DND-41 (cell line): ENCODE measurements at regions not wholly inside any gene's neighbourhood (a gene's known extent, or its start where the extent isn't known, plus 50 kb on each side); places are given as distances from the start of the nearest gene placed in this dataset.

Experiments
- ATAC-seq: fragments of 200-7000 bp; cut with Tn5 transposase; 3 replicates; pipeline ENCODE4 v1.9.1; 2021; ENCODE audit warnings: low read depth; ENCODE audit not compliant: insufficient read depth
- DNase-seq: peaks from one replicate; pipeline ENCODE4 v3.0.0-alpha.2; 2020
- H2AFZ ChIP-seq: 2 replicates; pipeline ENCODE4 v1.6.0; 2012; ENCODE audit warnings: low read depth, low read length
- H3K27ac ChIP-seq: 2 replicates; pipeline ENCODE4 v1.5.1; 2012; ENCODE audit warnings: low read length, inconsistent platforms
- H3K27me3 ChIP-seq: fragments of 200-600 bp; sonication (generic); 2 replicates; pipeline ENCODE4 v1.6.0; 2012; ENCODE audit warnings: low read length, mild to moderate bottlenecking, inconsistent platforms; ENCODE audit not compliant: insufficient read depth, poor library complexity
- H3K36me3 ChIP-seq: 2 replicates; pipeline ENCODE4 v1.5.1; 2012; ENCODE audit warnings: low read length, inconsistent platforms; ENCODE audit not compliant: insufficient read depth
- H3K4me1 ChIP-seq: 2 replicates; pipeline ENCODE4 v1.5.1; 2012; ENCODE audit warnings: mild to moderate bottlenecking, low read length; ENCODE audit not compliant: insufficient read depth
- H3K4me2 ChIP-seq: 2 replicates; pipeline ENCODE4 v1.6.0; 2012; ENCODE audit warnings: mild to moderate bottlenecking, moderate library complexity, low read length, inconsistent platforms; ENCODE audit not compliant: insufficient read depth
- H3K4me3 ChIP-seq, 2 experiments: fragments of 200-600 bp in 1 of 2; shearing (Covaris generic) in 1 of 2; 2 replicates each; pipeline ENCODE4 v1.5.1; 2012 to 2016; ENCODE audit warnings: inconsistent platforms in 2 of 2, low read length in 2 of 2, mild to moderate bottlenecking in 2 of 2, low read depth in 1 of 2, moderate library complexity in 1 of 2
- H3K79me2 ChIP-seq: 2 replicates; pipeline ENCODE4 v1.6.0; 2012; ENCODE audit warnings: low read length, inconsistent platforms; ENCODE audit not compliant: insufficient read depth
- H3K9ac ChIP-seq: 2 replicates; pipeline ENCODE4 v1.6.0; 2012; ENCODE audit warnings: low read depth, mild to moderate bottlenecking, inconsistent platforms, low read length, moderate library complexity
- H3K9me3 ChIP-seq: 2 replicates; pipeline ENCODE4 v1.5.1; 2012; ENCODE audit warnings: low read length, moderate library complexity, mild to moderate bottlenecking, inconsistent platforms; ENCODE audit not compliant: insufficient read depth, severe bottlenecking
- H4K20me1 ChIP-seq: 2 replicates; pipeline ENCODE4 v1.6.0; 2012; ENCODE audit warnings: low read length; ENCODE audit not compliant: insufficient read depth
- EZH2 ChIP-seq: IDR thresholded peaks from 3 replicates; pipeline ENCODE4 v1.6.1; 2012; ENCODE audit warnings: borderline replicate concordance, low read depth, mild to moderate bottlenecking, moderate library complexity, low read length, inconsistent platforms; ENCODE audit not compliant: severe bottlenecking
- TF ChIP-seq, protein P1 (sequence below): IDR thresholded peaks from 2 replicates; pipeline ENCODE4 v1.5.1; 2012; ENCODE audit warnings: borderline replicate concordance, low read length, moderate library complexity, mild to moderate bottlenecking; ENCODE audit not compliant: poor library complexity, severe bottlenecking; ENCODE audit errors: extremely low read depth

DNA sequence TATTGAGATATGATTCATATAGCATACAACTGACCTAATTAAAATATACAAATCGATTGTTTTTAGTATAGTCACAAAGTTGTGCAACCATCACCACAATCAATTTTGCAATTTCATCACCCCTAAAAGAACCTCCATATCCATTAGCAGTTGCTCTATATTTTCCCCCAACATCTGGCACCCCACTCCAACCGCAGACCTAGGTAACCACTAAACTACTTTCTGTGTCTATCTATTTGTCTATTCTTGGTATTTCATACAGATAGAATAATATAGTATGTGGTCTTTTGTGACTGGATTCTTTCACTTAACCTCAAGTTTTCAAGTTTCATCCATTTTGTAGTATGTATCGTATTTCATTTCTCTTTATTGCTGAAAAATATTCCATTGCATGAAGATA lies 126.0 kb upstream of the CRY1 start:
- Histone ChIP-seq H3K4me2 (no peak overlapping the region), H3K4me1 (no peaks in the 10 kb centered on the region)

DNA sequence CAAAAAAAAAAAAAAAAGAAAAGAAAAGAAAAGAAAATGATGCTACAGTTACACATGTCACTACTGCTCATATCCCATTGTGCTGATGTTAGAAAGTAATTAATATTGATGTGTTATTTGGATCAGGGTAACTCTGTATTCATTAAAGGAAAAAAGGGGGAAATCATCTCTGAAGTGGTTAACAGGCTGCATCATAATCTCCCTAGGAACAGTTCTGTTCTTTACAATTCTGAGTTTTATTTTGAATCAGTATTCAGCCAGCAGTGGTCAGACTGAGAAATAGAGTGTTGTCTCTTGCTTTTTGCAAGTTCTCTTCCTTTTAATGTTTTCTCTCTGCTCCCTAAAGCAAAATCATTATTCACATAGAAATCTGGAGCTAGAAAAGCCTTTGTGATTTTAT lies 128.6 kb upstream of the CRY1 start:
- no peaks in the 10 kb centered on the region for H3K36me3 ChIP-seq
- TF ChIP-seq, protein P1, sequence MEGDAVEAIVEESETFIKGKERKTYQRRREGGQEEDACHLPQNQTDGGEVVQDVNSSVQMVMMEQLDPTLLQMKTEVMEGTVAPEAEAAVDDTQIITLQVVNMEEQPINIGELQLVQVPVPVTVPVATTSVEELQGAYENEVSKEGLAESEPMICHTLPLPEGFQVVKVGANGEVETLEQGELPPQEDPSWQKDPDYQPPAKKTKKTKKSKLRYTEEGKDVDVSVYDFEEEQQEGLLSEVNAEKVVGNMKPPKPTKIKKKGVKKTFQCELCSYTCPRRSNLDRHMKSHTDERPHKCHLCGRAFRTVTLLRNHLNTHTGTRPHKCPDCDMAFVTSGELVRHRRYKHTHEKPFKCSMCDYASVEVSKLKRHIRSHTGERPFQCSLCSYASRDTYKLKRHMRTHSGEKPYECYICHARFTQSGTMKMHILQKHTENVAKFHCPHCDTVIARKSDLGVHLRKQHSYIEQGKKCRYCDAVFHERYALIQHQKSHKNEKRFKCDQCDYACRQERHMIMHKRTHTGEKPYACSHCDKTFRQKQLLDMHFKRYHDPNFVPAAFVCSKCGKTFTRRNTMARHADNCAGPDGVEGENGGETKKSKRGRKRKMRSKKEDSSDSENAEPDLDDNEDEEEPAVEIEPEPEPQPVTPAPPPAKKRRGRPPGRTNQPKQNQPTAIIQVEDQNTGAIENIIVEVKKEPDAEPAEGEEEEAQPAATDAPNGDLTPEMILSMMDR, result no peak
- no peak for TF ChIP-seq EZH2
- DNase-seq (no peak), ATAC-seq (no peak)
- no peak overlapping the region for H3K27ac ChIP-seq
- no peaks in the 10 kb centered on the region for H3K27me3 ChIP-seq
- H3K4me1 ChIP-seq, result no peaks in the 10 kb centered on the region
- H3K4me2 ChIP-seq, result no peak overlapping the region
- no peak overlapping the region for H2AFZ ChIP-seq
- H3K9ac ChIP-seq, result no peak overlapping the region
- H3K4me3 ChIP-seq, result no peak overlapping the region
- no peaks in the 10 kb centered on the region for H3K9me3 ChIP-seq
- H3K79me2 ChIP-seq, result no peaks in the 10 kb centered on the region
- H4K20me1 ChIP-seq, result no peaks in the 10 kb centered on the region

More for the DNA sequence above, 126.0 kb upstream of the CRY1 start:
- Histone ChIP-seq H2AFZ (no peak overlapping the region), H3K9ac (no peak overlapping the region), H3K79me2 (no peaks in the 10 kb centered on the region), H3K9me3 (no peaks in the 10 kb centered on the region), H4K20me1 (no peaks in the 10 kb centered on the region), H3K27me3 (no peaks in the 10 kb centered on the region), H3K27ac (no peak overlapping the region), H3K36me3 (no peaks in the 10 kb centered on the region), H3K4me3 (no peak overlapping the region)
- no peak for DNase-seq
- TF ChIP-seq, protein P1, result no peak
- TF ChIP-seq EZH2, result no peak
- no peak for ATAC-seq

DNA sequence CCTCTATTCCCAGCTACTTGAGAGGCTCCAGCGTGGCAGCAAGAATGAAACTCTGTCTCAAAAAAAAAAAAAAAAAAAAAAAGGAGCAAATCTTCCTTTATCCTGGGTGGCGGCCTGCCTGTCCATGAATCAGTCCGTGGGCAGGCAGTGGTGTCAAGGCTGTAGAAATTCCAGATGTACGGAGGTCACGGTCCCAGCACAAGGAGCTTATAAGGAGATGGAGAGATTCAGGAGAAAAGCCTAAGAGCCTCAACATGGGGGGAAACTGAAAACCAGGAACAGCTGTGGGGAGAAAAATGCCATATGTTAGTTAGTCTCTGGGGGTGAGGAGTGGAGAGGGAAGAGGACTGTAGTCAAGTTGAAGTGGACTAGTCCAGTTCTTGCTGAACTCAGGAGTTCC lies 130.5 kb upstream of the CRY1 start:
- no peak overlapping the region for H3K4me2 ChIP-seq
- no peak overlapping the region for H2AFZ ChIP-seq
- H3K9ac ChIP-seq, result no peak overlapping the region
- TF ChIP-seq, protein P1, result no peak
- TF ChIP-seq EZH2, result no peak
- ATAC-seq (no peak), DNase-seq (no peak)
- no peaks in the 10 kb centered on the region for H3K79me2 ChIP-seq
- no peaks in the 10 kb centered on the region for H3K9me3 ChIP-seq
- H3K27ac ChIP-seq, result no peak overlapping the region
- H4K20me1 ChIP-seq, result no peaks in the 10 kb centered on the region
- no peaks in the 10 kb centered on the region for H3K27me3 ChIP-seq
- H3K36me3 ChIP-seq, result no peaks in the 10 kb centered on the region
- no peak overlapping the region for H3K4me3 ChIP-seq
- H3K4me1 ChIP-seq, result no peaks in the 10 kb centered on the region

DNA sequence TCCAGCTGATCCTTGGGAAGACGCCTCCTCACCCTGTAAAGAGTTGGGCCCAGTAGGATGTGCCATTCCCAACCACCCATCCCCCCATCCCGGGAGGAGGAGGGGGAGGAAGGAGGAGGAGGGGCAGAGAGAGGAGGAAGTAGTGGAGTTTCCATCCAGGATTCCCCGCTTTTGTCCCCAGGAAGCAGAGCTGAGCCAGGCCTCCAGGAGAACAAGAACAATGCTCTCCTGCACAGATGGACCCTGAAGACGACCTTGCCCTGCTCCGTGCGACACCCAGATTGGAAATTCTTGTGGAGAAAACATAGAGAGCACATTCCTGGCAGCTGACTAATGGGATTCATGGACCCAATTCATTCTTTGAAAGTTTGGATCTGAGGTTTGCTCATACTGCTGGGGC lies 132.3 kb upstream of the CRY1 start:
- TF ChIP-seq EZH2, result no peak
- TF ChIP-seq, protein P1, result no peak
- Histone ChIP-seq H3K27me3 (no peaks in the 10 kb centered on the region), H3K4me1 (no peaks in the 10 kb centered on the region), H3K36me3 (no peaks in the 10 kb centered on the region), H3K27ac (no peak overlapping the region), H3K9ac (no peak overlapping the region), H3K9me3 (no peaks in the 10 kb centered on the region), H3K79me2 (no peaks in the 10 kb centered on the region), H3K4me2 (no peak overlapping the region), H4K20me1 (no peaks in the 10 kb centered on the region), H2AFZ (no peak overlapping the region), H3K4me3 (no peak overlapping the region)
- DNase-seq (no peak), ATAC-seq (no peak)
